ENCODE measurements at regions not wholly inside any gene's neighbourhood (a gene's known extent, or its start where the extent isn't known, plus 50 kb on each side); places are given as distances from the start of the nearest gene placed in this dataset.

- TF ChIP-seq, protein P1, sequence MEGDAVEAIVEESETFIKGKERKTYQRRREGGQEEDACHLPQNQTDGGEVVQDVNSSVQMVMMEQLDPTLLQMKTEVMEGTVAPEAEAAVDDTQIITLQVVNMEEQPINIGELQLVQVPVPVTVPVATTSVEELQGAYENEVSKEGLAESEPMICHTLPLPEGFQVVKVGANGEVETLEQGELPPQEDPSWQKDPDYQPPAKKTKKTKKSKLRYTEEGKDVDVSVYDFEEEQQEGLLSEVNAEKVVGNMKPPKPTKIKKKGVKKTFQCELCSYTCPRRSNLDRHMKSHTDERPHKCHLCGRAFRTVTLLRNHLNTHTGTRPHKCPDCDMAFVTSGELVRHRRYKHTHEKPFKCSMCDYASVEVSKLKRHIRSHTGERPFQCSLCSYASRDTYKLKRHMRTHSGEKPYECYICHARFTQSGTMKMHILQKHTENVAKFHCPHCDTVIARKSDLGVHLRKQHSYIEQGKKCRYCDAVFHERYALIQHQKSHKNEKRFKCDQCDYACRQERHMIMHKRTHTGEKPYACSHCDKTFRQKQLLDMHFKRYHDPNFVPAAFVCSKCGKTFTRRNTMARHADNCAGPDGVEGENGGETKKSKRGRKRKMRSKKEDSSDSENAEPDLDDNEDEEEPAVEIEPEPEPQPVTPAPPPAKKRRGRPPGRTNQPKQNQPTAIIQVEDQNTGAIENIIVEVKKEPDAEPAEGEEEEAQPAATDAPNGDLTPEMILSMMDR (IDR thresholded peaks at IDR 0.05): no peak
- TF ChIP-seq POLR2A (IDR thresholded peaks at IDR 0.05): no peak
Measured at GRCh38 chr5:136732751-136733150, 367.4 kb upstream of the TRPC7 start.
